Heart right ventricle (tissue), 16 donors: ENCODE measurements at regions not wholly inside any gene's neighbourhood (a gene's known extent, or its start where the extent isn't known, plus 50 kb on each side); places are given as distances from the start of the nearest gene placed in this dataset.

Experiments used
- ATAC-seq, 8 donors: fragments of 200-7000 bp; cut with Tn5 transposase; one replicate each; pipeline ENCODE4 v1.9.1; 2020; ENCODE audit warnings: mild to moderate bottlenecking in 8 of 8, moderate library complexity in 8 of 8, moderate number of reproducible peaks in 1 of 8
- DNase-seq, 2 donors: peaks; one replicate each; pipeline ENCODE4 v3.0.0-alpha.2; 2020
- H3K27ac ChIP-seq, 10 donors: fragments of 200-600 bp; sonication (generic) in 2 of 10; one replicate each; pipeline versions ENCODE4 v1.5.0 to v1.8.0; 2020 to 2022; ENCODE audit warnings: mild to moderate bottlenecking in 3 of 10
- H3K27me3 ChIP-seq, 7 donors: fragments of 200-600 bp; one replicate each; pipeline ENCODE4 v1.8.0; 2021 to 2022; ENCODE audit warnings: mild to moderate bottlenecking in 2 of 7
- H3K36me3 ChIP-seq, 9 donors: fragments of 200-600 bp; sonication (generic) in 1 of 9; one replicate each; pipeline versions ENCODE4 v1.5.0 to v1.8.0; 2020 to 2022; ENCODE audit warnings: mild to moderate bottlenecking in 2 of 9
- H3K4me1 ChIP-seq, 9 donors: fragments of 200-600 bp; sonication (generic) in 1 of 9; one replicate each; pipeline versions ENCODE4 v1.5.0 to v1.8.0; 2020 to 2022; ENCODE audit warnings: mild to moderate bottlenecking in 4 of 9
- H3K4me3 ChIP-seq, 10 donors: fragments of 200-600 bp; sonication (generic) in 2 of 10; one replicate each; pipeline versions ENCODE4 v1.5.0 to v1.8.0; 2020 to 2022; ENCODE audit warnings: mild to moderate bottlenecking in 7 of 10, moderate library complexity in 2 of 10
- H3K9me3 ChIP-seq, 11 donors: fragments of 200-600 bp in 10 of 11; sonication (generic) in 2 of 11; one replicate each; pipeline versions ENCODE4 v1.5.0 to v1.8.0; 2013 to 2022; ENCODE audit warnings: mild to moderate bottlenecking in 2 of 11, control low read depth in 1 of 11, moderate library complexity in 1 of 11
- CTCF ChIP-seq, 9 donors: fragments of 200-600 bp; sonication (generic) in 2 of 9; IDR thresholded peaks; one replicate each; pipeline versions ENCODE4 v1.5.0 to v1.8.0; 2021 to 2022; ENCODE audit warnings: antibody characterized with exemption in 9 of 9, mild to moderate bottlenecking in 5 of 9, moderate library complexity in 1 of 9
- WGBS, 2 donors: extraction: QIAGEN DNeasy Blood & Tissue Kit; methylation state at CpG; one replicate each; pipeline ENCODE4 v1.1.7; 2013; ENCODE audit warnings: inconsistent platforms in 1 of 2; 5-methylcytosine and 5-hydroxymethylcytosine counted together
- intact Hi-C, 10 donors: fragments of 100-400 bp; cut with DNase I; formaldehyde crosslinking; loops; one replicate each; pipeline versions ENCODE4 v1.11.1 to v1.14.2; 2022
- donor health status: Arrhythmogenic right ventricular cardiomyopathy.
- donor health status: ischemic (EF 13 %, LVEDD 7.1; RV severe dilation, severe dysfunction).
- donor health status: healthy with polysubstance abuse.
- donor health status: DM: no; HTN: yes; CAD: no.
- donor health status: DM: no; HTN: no; CAD: no.
- donor health status: ischemic (EF 25% LVEDD 6.9; RV normal size, moderate dysfunction).
- donor health status: ischemic (EF 25% LVEDD 5.7; RV mildly dilated, moderate dysfunction).
- donor health status: healthy.
- donor health status: DM: yes; HTN: yes; CAD: no.
- donor health status: Ischemic cardiomyopathy.
- donor health status: ischemic (EF 35%, LVEDD 5.7; RV mildly dilated, moderate dysfunction).
- donor health status: nonischemic (EF 11% LVEDD 7.7; RV severe dilation, severe dysfunction).
- donor health status: DM: yes; HTN: yes; CAD: no.
- donor health status: PGD.
- donor health status: ischemic (EF 29% LVEDD 5.4; RV normal size, mild dysfunction).
- donor health status: nonischemic (EF 23%, LVEDD 6.1; RV moderate dilation, normal function).

- Histone ChIP-seq H3K4me1 (no peaks in the 10 kb centered on the region), H3K4me3 (no peak overlapping the region), H3K36me3 (no peaks in the 10 kb centered on the region), H3K27me3 (no peaks in the 10 kb centered on the region), H3K9me3 (peaks cover 0 to 15% (median 4%) of the 10 kb centered on the region in 11 donors), H3K27ac (no peak overlapping the region)
- no peak for TF ChIP-seq CTCF (IDR thresholded peaks at IDR 0.05)
- DNase-seq (no peak), ATAC-seq (no peak)
- intact Hi-C loops: no loop called here
- WGBS, 2 donors: 61 to 83% methylated on average over 2 of the region's 2 CpGs
Observed at GRCh38 chr6:74587386-74587785, 618.5 kb downstream of the COL12A1 start.

GRCh38 chr6:74585753-74586152 lies 620.1 kb downstream of the COL12A1 start:
- DNase-seq: no peak
- Histone ChIP-seq H3K4me1 (no peaks in the 10 kb centered on the region), H3K27ac (no peak overlapping the region), H3K36me3 (no peaks in the 10 kb centered on the region), H3K9me3 (peaks cover 0 to 2% (median 0%) of the 10 kb centered on the region in 11 donors), H3K27me3 (no peaks in the 10 kb centered on the region), H3K4me3 (no peak overlapping the region)
- intact Hi-C loops: no loop called here
- no peak for ATAC-seq
- TF ChIP-seq CTCF (IDR thresholded peaks at IDR 0.05): no peak

- no peak for ATAC-seq
- no peak for DNase-seq
- H3K27ac ChIP-seq: no peak overlapping the region
- no peaks in the 10 kb centered on the region for H3K4me1 ChIP-seq
- WGBS, 2 donors: 74 to 80% methylated on average over 6 of the region's 6 CpGs
- no peak for TF ChIP-seq CTCF (IDR thresholded peaks at IDR 0.05)
- H3K27me3 ChIP-seq: no peaks in the 10 kb centered on the region
- no peaks in the 10 kb centered on the region for H3K36me3 ChIP-seq
- no peaks in the 10 kb centered on the region for H3K9me3 ChIP-seq
- intact Hi-C loops: loop anchor here in 1 of 10 donors (5.0 kb wide), 1 partner anchor 626 kb away; the partner anchor contains the start of gene COL12A1
- H3K4me3 ChIP-seq: no peak overlapping the region
Observed at GRCh38 chr6:74581681-74582080, 624.2 kb downstream of the COL12A1 start.

GRCh38 chr6:74579794-74580193 lies 626.1 kb downstream of the COL12A1 start:
- no peak overlapping the region for H3K4me3 ChIP-seq
- intact Hi-C loops: loop anchor here in 2 of 10 donors (5.0 to 10.0 kb wide), 3 partner anchors 487 to 835 kb away; partner anchors contain the start of gene COL12A1 (in 1 of the 2)
- no peak overlapping the region for H3K27ac ChIP-seq
- no peaks in the 10 kb centered on the region for H3K36me3 ChIP-seq
- 93 to 95% methylated on average over 3 of the region's 3 CpGs for WGBS, 2 donors
- H3K27me3 ChIP-seq: no peaks in the 10 kb centered on the region
- no peak for ATAC-seq
- DNase-seq: no peak
- H3K9me3 ChIP-seq: no peaks in the 10 kb centered on the region
- no peak for TF ChIP-seq CTCF (IDR thresholded peaks at IDR 0.05)
- no peaks in the 10 kb centered on the region for H3K4me1 ChIP-seq
